ENCODE measurements at regions not wholly inside any gene's neighbourhood (a gene's known extent, or its start where the extent isn't known, plus 50 kb on each side); places are given as distances from the start of the nearest gene placed in this dataset.

DNA sequence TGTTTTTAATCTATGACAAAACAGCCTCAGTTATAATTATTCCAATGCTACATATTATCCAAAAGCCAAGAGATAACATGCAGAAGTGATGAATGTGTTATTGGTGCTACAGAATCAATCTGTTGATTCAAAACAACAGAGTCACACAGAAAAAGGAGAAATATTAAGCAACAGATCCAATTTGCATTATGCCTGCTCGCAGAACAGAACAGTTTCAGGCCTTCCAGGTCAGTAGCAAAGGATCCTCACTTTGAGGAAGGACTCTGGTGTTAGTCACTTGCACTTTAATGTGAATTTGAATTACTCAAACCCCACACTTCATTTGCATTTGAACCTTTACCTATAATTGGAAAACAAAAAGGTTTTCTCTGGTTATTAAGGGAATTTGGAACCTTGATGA, 198.6 kb upstream of the NT5E start:
- TF ChIP-seq, protein P1, sequence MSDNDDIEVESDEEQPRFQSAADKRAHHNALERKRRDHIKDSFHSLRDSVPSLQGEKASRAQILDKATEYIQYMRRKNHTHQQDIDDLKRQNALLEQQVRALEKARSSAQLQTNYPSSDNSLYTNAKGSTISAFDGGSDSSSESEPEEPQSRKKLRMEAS (IDR thresholded peaks at IDR 0.05) = no peak
- TF ChIP-seq FOXM1 (IDR thresholded peaks at IDR 0.05; ENCODE audit: borderline replicate concordance, low read depth) = no peak
- TF ChIP-seq EGR1 (IDR thresholded peaks at IDR 0.05) = no peak
- no peak for TF ChIP-seq EP300 (IDR thresholded peaks at IDR 0.05; ENCODE audit: borderline replicate concordance)
- no peak for TF ChIP-seq TAF1 (IDR thresholded peaks at IDR 0.05; ENCODE audit: low read depth)
- TF ChIP-seq, protein P2, sequence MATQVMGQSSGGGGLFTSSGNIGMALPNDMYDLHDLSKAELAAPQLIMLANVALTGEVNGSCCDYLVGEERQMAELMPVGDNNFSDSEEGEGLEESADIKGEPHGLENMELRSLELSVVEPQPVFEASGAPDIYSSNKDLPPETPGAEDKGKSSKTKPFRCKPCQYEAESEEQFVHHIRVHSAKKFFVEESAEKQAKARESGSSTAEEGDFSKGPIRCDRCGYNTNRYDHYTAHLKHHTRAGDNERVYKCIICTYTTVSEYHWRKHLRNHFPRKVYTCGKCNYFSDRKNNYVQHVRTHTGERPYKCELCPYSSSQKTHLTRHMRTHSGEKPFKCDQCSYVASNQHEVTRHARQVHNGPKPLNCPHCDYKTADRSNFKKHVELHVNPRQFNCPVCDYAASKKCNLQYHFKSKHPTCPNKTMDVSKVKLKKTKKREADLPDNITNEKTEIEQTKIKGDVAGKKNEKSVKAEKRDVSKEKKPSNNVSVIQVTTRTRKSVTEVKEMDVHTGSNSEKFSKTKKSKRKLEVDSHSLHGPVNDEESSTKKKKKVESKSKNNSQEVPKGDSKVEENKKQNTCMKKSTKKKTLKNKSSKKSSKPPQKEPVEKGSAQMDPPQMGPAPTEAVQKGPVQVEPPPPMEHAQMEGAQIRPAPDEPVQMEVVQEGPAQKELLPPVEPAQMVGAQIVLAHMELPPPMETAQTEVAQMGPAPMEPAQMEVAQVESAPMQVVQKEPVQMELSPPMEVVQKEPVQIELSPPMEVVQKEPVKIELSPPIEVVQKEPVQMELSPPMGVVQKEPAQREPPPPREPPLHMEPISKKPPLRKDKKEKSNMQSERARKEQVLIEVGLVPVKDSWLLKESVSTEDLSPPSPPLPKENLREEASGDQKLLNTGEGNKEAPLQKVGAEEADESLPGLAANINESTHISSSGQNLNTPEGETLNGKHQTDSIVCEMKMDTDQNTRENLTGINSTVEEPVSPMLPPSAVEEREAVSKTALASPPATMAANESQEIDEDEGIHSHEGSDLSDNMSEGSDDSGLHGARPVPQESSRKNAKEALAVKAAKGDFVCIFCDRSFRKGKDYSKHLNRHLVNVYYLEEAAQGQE (IDR thresholded peaks at IDR 0.05; ENCODE audit: low read depth) = no peak
- TF ChIP-seq CEBPB (IDR thresholded peaks at IDR 0.05) = no peak
- TF ChIP-seq CREB1 (IDR thresholded peaks at IDR 0.05; ENCODE audit: low read depth) = no peak

Data from Ishikawa (cell line).